Muscle layer of colon (tissue), 2 donors: ENCODE measurements at regions not wholly inside any gene's neighbourhood (a gene's known extent, or its start where the extent isn't known, plus 50 kb on each side); places are given as distances from the start of the nearest gene placed in this dataset.

Experiments used
- H3K27ac ChIP-seq: one replicate; pipeline ENCODE4 v1.7.0; 2013; ENCODE audit warnings: low read depth, mild to moderate bottlenecking, low read length, moderate library complexity
- H3K27me3 ChIP-seq, 2 donors: one replicate each; pipeline ENCODE4 v1.7.0; 2013; ENCODE audit warnings: low read length in 2 of 2, mild to moderate bottlenecking in 2 of 2; ENCODE audit not compliant: insufficient read depth in 2 of 2, control insufficient read depth in 1 of 2
- H3K36me3 ChIP-seq: one replicate; pipeline ENCODE4 v1.7.0; 2013; ENCODE audit warnings: mild to moderate bottlenecking, low read length; ENCODE audit not compliant: insufficient read depth
- H3K4me1 ChIP-seq: one replicate; pipeline ENCODE4 v1.7.0; 2013; ENCODE audit warnings: mild to moderate bottlenecking, low read length; ENCODE audit not compliant: insufficient read depth
- H3K4me3 ChIP-seq, 2 donors: one replicate each; pipeline ENCODE4 v1.7.0; 2013; ENCODE audit warnings: low read length in 2 of 2, low read depth in 1 of 2, mild to moderate bottlenecking in 1 of 2, moderate library complexity in 1 of 2
- H3K9ac ChIP-seq: one replicate; pipeline ENCODE4 v1.7.0; 2013; ENCODE audit warnings: low read length
- H3K9me3 ChIP-seq: one replicate; pipeline ENCODE4 v1.7.0; 2013; ENCODE audit warnings: mild to moderate bottlenecking, low read length
- donor health status: abdominal sarcoma.
- donor health status: Adenocarcinoma of cecum.

GRCh38 chr12:115626210-115626609 is 651.3 kb downstream of the MED13L start:
- no peak overlapping the region for H3K4me3 ChIP-seq
- no peaks in the 10 kb centered on the region for H3K9me3 ChIP-seq

GRCh38 chr12:115623764-115624334 is 653.6 kb downstream of the MED13L start:
- Histone ChIP-seq H3K4me1 (no peaks in the 10 kb centered on the region), H3K9me3 (no peaks in the 10 kb centered on the region), H3K27ac (no peak overlapping the region), H3K4me3 (no peak overlapping the region), H3K36me3 (no peaks in the 10 kb centered on the region), H3K27me3 (peaks cover 0 to 7% of the 10 kb centered on the region in 2 donors), H3K9ac (no peak overlapping the region)

More at GRCh38 chr12:115626210-115626609, 651.3 kb downstream of the MED13L start:
- H3K9ac ChIP-seq: no peak overlapping the region
- H3K36me3 ChIP-seq: no peaks in the 10 kb centered on the region
- no peak overlapping the region for H3K27ac ChIP-seq
- peaks cover 0 to 7% of the 10 kb centered on the region in 2 donors for H3K27me3 ChIP-seq
- no peaks in the 10 kb centered on the region for H3K4me1 ChIP-seq

- Histone ChIP-seq H3K9ac (no peak overlapping the region), H3K4me3 (no peak overlapping the region), H3K27me3 (peaks cover 0 to 7% of the 10 kb centered on the region in 2 donors), H3K27ac (no peak overlapping the region), H3K4me1 (no peaks in the 10 kb centered on the region), H3K9me3 (no peaks in the 10 kb centered on the region), H3K36me3 (no peaks in the 10 kb centered on the region)
Measured at GRCh38 chr12:115623275-115623674, 654.2 kb downstream of the MED13L start.

GRCh38 chr12:115620816-115621215 is 656.7 kb downstream of the MED13L start:
- Histone ChIP-seq H3K4me1 (no peaks in the 10 kb centered on the region), H3K9ac (no peak overlapping the region), H3K4me3 (no peak overlapping the region), H3K27ac (no peak overlapping the region), H3K27me3 (peaks cover 0 to 7% of the 10 kb centered on the region in 2 donors), H3K36me3 (no peaks in the 10 kb centered on the region), H3K9me3 (no peaks in the 10 kb centered on the region)

GRCh38 chr12:115619889-115620288 is 657.6 kb downstream of the MED13L start:
- Histone ChIP-seq H3K27me3 (peaks cover 0 to 4% of the 10 kb centered on the region in 2 donors), H3K36me3 (no peaks in the 10 kb centered on the region), H3K9ac (no peak overlapping the region), H3K4me1 (no peaks in the 10 kb centered on the region), H3K4me3 (no peak overlapping the region), H3K27ac (no peak overlapping the region), H3K9me3 (no peaks in the 10 kb centered on the region)

GRCh38 chr12:115619061-115619460 is 658.4 kb downstream of the MED13L start:
- Histone ChIP-seq H3K27me3 (peaks cover 0 to 3% of the 10 kb centered on the region in 2 donors), H3K9ac (no peak overlapping the region), H3K9me3 (no peaks in the 10 kb centered on the region), H3K27ac (no peak overlapping the region), H3K4me3 (no peak overlapping the region), H3K4me1 (no peaks in the 10 kb centered on the region), H3K36me3 (no peaks in the 10 kb centered on the region)

GRCh38 chr12:115618105-115618504 is 659.4 kb downstream of the MED13L start:
- H3K27ac ChIP-seq: no peak overlapping the region
- peaks cover 0 to 3% of the 10 kb centered on the region in 2 donors for H3K27me3 ChIP-seq
- H3K4me1 ChIP-seq: no peaks in the 10 kb centered on the region
- H3K4me3 ChIP-seq: no peak overlapping the region
- no peaks in the 10 kb centered on the region for H3K9me3 ChIP-seq
- no peaks in the 10 kb centered on the region for H3K36me3 ChIP-seq
- no peak overlapping the region for H3K9ac ChIP-seq

- H3K4me3 ChIP-seq: no peak overlapping the region
- H3K27ac ChIP-seq: no peak overlapping the region
- no peaks in the 10 kb centered on the region for H3K36me3 ChIP-seq
- no peak overlapping the region for H3K9ac ChIP-seq
- H3K4me1 ChIP-seq: no peaks in the 10 kb centered on the region
- H3K27me3 ChIP-seq: peaks cover 0 to 3% of the 10 kb centered on the region in 2 donors
- no peaks in the 10 kb centered on the region for H3K9me3 ChIP-seq
Measured at GRCh38 chr12:115617391-115617790, 660.1 kb downstream of the MED13L start.

- no peak overlapping the region for H3K9ac ChIP-seq
- H3K4me1 ChIP-seq: peaks cover 6% of the 10 kb centered on the region
- no peaks in the 10 kb centered on the region for H3K36me3 ChIP-seq
- peaks cover 0 to 3% of the 10 kb centered on the region in 2 donors for H3K27me3 ChIP-seq
- H3K9me3 ChIP-seq: no peaks in the 10 kb centered on the region
- no peak overlapping the region for H3K27ac ChIP-seq
- H3K4me3 ChIP-seq: no peak overlapping the region
Measured at GRCh38 chr12:115611477-115611876, 666.0 kb downstream of the MED13L start.

GRCh38 chr12:115609347-115609746 is 668.1 kb downstream of the MED13L start:
- peaks cover 6% of the 10 kb centered on the region for H3K4me1 ChIP-seq
- H3K27me3 ChIP-seq: peaks cover 0 to 7% of the 10 kb centered on the region in 2 donors
- no peak overlapping the region for H3K27ac ChIP-seq
- H3K4me3 ChIP-seq: no peak overlapping the region
- H3K36me3 ChIP-seq: no peaks in the 10 kb centered on the region
- H3K9ac ChIP-seq: no peak overlapping the region
- H3K9me3 ChIP-seq: no peaks in the 10 kb centered on the region

GRCh38 chr12:115606040-115606439 is 671.5 kb downstream of the MED13L start:
- H3K9ac ChIP-seq: no peak overlapping the region
- H3K36me3 ChIP-seq: no peaks in the 10 kb centered on the region
- H3K4me3 ChIP-seq: no peak overlapping the region
- no peaks in the 10 kb centered on the region for H3K4me1 ChIP-seq
- H3K9me3 ChIP-seq: no peaks in the 10 kb centered on the region
- H3K27ac ChIP-seq: no peak overlapping the region
- H3K27me3 ChIP-seq: peaks cover 0 to 11% of the 10 kb centered on the region in 2 donors
